ENCODE measurements at regions not wholly inside any gene's neighbourhood (a gene's known extent, or its start where the extent isn't known, plus 50 kb on each side); places are given as distances from the start of the nearest gene placed in this dataset.

DNA sequence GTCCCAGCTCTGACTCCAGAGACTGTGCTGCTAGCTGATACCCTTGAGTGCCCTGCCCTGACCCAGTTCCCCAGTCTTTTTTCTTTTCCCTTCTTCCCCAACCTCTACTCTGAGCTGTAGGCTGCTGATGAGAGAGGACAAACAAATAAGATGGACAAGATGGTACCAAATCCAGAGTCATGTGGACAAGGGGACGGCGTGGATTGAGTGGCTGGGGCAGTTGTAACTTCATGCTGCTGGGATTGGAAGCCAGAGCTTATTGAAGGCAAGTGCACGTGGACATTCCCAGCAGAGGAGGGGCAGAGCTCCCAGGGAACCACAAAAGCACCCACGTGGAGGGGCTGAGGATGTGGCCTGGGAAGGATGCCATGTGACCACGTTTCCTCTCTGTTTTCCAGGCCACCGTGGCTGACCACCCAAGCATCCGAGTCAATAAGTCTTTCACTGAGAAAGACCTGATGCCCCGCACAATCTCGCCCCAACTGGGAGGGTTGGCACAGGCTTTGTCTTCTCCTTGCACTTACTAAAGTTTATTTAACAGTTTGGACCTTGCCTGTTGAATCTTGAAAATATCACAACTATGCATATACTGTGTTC, 323.3 kb upstream of the ZNF507 start:
- TF ChIP-seq CTCF (conservative IDR thresholded peaks at IDR 0.05) (no peak), ZFX (IDR thresholded peaks at IDR 0.05) (no peak)

Measured in C4-2B (cell line).